SK-N-SH (cell line): ENCODE measurements at regions not wholly inside any gene's neighbourhood (a gene's known extent, or its start where the extent isn't known, plus 50 kb on each side); places are given as distances from the start of the nearest gene placed in this dataset.

Source experiments
- CTCF ChIA-PET: fragments of 300-600, 350-600 bp; formaldehyde crosslinking; extraction: SDS; loops from one replicate; lab custom pipeline; 2021; lab: Yijun Ruan, JAX
- POLR2A ChIA-PET: fragments of 350-600 bp; sonication (Branson Sonifier 250); formaldehyde crosslinking; extraction: SDS; loops from one replicate; lab custom pipeline; 2020; ENCODE audit warnings: antibody characterized with exemption, inconsistent platforms; lab: Yijun Ruan, JAX
- DNase-seq: peaks from one replicate; pipeline ENCODE4 v3.0.0; 2012
- H2AFZ ChIP-seq: fragments of 200-600 bp; sonication (generic); 2 replicates; pipeline ENCODE4 v1.8.1; 2016; ENCODE audit warnings: antibody characterized with exemption, mild to moderate bottlenecking, low read depth
- H3F3A ChIP-seq: fragments of 200-600 bp; sonication (generic); replicated peaks from 2 replicates; pipeline ENCODE3; 2016; ENCODE audit warnings: antibody characterized with exemption, mild to moderate bottlenecking; ENCODE audit not compliant: insufficient read depth
- H3K27ac ChIP-seq, 2 experiments: fragments of 200-500 bp in 1 of 2; fragments of 200-600 bp in 1 of 2; sonication (Bioruptor generic) in 1 of 2; sonication (generic), shearing (Covaris generic) in 1 of 2; 2 replicates each; pipeline versions ENCODE4 v1.5.1 to v1.6.1; 2014 to 2016; ENCODE audit warnings: low read depth in 2 of 2, inconsistent platforms in 1 of 2, low read length in 1 of 2, mild to moderate bottlenecking in 1 of 2, mixed read lengths in 1 of 2
- H3K27me3 ChIP-seq: fragments of 200-600 bp; sonication (generic), shearing (Covaris generic); 2 replicates; pipeline ENCODE4 v1.6.1; 2016; ENCODE audit warnings: mixed run types; ENCODE audit not compliant: insufficient read depth
- H3K36me3 ChIP-seq, 2 experiments: fragments of 200-500 bp in 1 of 2; fragments of 200-600 bp in 1 of 2; sonication (Bioruptor generic) in 1 of 2; sonication (generic) in 1 of 2; replicated peaks in 1 of 2; 2 replicates each; pipeline versions ENCODE3 to v1.5.1; 2014 to 2016; ENCODE audit warnings: low read length in 1 of 2, mild to moderate bottlenecking in 1 of 2; ENCODE audit not compliant: insufficient read depth in 2 of 2, control insufficient read depth in 1 of 2
- H3K4me1 ChIP-seq, 2 experiments: fragments of 200-500 bp in 1 of 2; fragments of 200-600 bp in 1 of 2; sonication (Bioruptor generic) in 1 of 2; sonication (generic), shearing (Covaris generic) in 1 of 2; 2 replicates each; pipeline versions ENCODE4 v1.5.1 to v1.6.1; 2014 to 2016; ENCODE audit warnings: low read depth in 1 of 2, low read length in 1 of 2, mixed run types in 1 of 2; ENCODE audit not compliant: insufficient read depth in 2 of 2, control insufficient read depth in 1 of 2
- H3K4me2 ChIP-seq: fragments of 200-600 bp; sonication (generic), shearing (Covaris generic); 2 replicates; pipeline ENCODE4 v1.6.1; 2017; ENCODE audit warnings: mixed run types
- H3K4me3 ChIP-seq, 2 experiments: fragments of 200-500 bp in 1 of 2; fragments of 200-600 bp in 1 of 2; sonication (Bioruptor generic) in 1 of 2; sonication (generic), shearing (Covaris generic) in 1 of 2; 2 replicates each; pipeline versions ENCODE4 v1.5.1 to v1.8.1; 2014 to 2016; ENCODE audit warnings: low read depth in 2 of 2, inconsistent platforms in 1 of 2, low read length in 1 of 2, mild to moderate bottlenecking in 1 of 2, mixed read lengths in 1 of 2, moderate library complexity in 1 of 2
- H3K79me2 ChIP-seq: fragments of 200-600 bp; sonication (generic); 2 replicates; pipeline ENCODE4 v1.8.1; 2017; ENCODE audit warnings: mild to moderate bottlenecking; ENCODE audit not compliant: insufficient read depth
- H3K9ac ChIP-seq: fragments of 200-600 bp; sonication (generic); 2 replicates; pipeline ENCODE4 v1.6.1; 2017; ENCODE audit warnings: mixed run types
- H3K9me2 ChIP-seq: fragments of 200-600 bp; sonication (generic); 2 replicates; pipeline ENCODE4 v1.6.1; 2017; ENCODE audit warnings: mixed run types
- H3K9me3 ChIP-seq: fragments of 200-600 bp; sonication (generic); 2 replicates; pipeline ENCODE4 v1.6.1; 2017; ENCODE audit warnings: mixed run types, mild to moderate bottlenecking, moderate library complexity
- H4K20me1 ChIP-seq: fragments of 200-600 bp; sonication (generic); 2 replicates; pipeline ENCODE4 v1.6.1; 2017; ENCODE audit warnings: mild to moderate bottlenecking, mixed run types; ENCODE audit not compliant: insufficient read depth
- CHD2 ChIP-seq: fragments of 150-350 bp; IDR thresholded peaks from 2 replicates; pipeline ENCODE4 v1.6.1; 2018; ENCODE audit warnings: low read length; ENCODE audit not compliant: partially characterized antibody
- FOSL2 ChIP-seq: IDR thresholded peaks from 2 replicates; pipeline ENCODE4 v1.4.0; 2012; ENCODE audit warnings: low read depth, mild to moderate bottlenecking, moderate library complexity, borderline replicate concordance
- FOXJ3 ChIP-seq: sonication (generic); formaldehyde crosslinking; IDR thresholded peaks from 2 replicates; pipeline ENCODE4 v1.5.1; 2020; ENCODE audit warnings: mild to moderate bottlenecking, missing genetic modification reagents
- GABPA ChIP-seq: IDR thresholded peaks from 2 replicates; pipeline ENCODE4 v1.4.0; 2012; ENCODE audit warnings: low read depth, mild to moderate bottlenecking
- JUND ChIP-seq: IDR thresholded peaks from 2 replicates; pipeline ENCODE4 v1.4.0; 2012
- MEF2A ChIP-seq: IDR thresholded peaks from 2 replicates; pipeline ENCODE4 v1.4.0; 2012; ENCODE audit warnings: low read depth, borderline replicate concordance
- RAD21 ChIP-seq: IDR thresholded peaks from 2 replicates; pipeline ENCODE4 v1.6.1; 2012; ENCODE audit warnings: mild to moderate bottlenecking, low read length
- RXRA ChIP-seq: IDR thresholded peaks from 2 replicates; pipeline ENCODE4 v1.4.0; 2012; ENCODE audit warnings: low read depth, mild to moderate bottlenecking, borderline replicate concordance
- SMC3 ChIP-seq: IDR thresholded peaks from 2 replicates; pipeline ENCODE4 v1.6.1; 2012; ENCODE audit warnings: low read depth, low read length, improper control_type of control experiment
- TCF12 ChIP-seq: IDR thresholded peaks from 2 replicates; pipeline ENCODE4 v1.4.0; 2012
- WGBS: methylation state at CpG from one replicate; pipeline ENCODE4 v1.1.6; 2017; ENCODE audit warnings: low lambda C conversion rate; 5-methylcytosine and 5-hydroxymethylcytosine counted together
- TF ChIP-seq, protein P1 (sequence below): IDR thresholded peaks from 2 replicates; pipeline ENCODE4 v1.6.1; 2012; ENCODE audit warnings: mild to moderate bottlenecking, low read depth, low read length, moderate library complexity
- TF ChIP-seq, protein P2 (sequence below): IDR thresholded peaks from 2 replicates; pipeline ENCODE4 v1.4.0; 2012; ENCODE audit warnings: low read depth
- TF ChIP-seq, protein P3 (sequence below): IDR thresholded peaks from 2 replicates; pipeline ENCODE4; 2012

DNA sequence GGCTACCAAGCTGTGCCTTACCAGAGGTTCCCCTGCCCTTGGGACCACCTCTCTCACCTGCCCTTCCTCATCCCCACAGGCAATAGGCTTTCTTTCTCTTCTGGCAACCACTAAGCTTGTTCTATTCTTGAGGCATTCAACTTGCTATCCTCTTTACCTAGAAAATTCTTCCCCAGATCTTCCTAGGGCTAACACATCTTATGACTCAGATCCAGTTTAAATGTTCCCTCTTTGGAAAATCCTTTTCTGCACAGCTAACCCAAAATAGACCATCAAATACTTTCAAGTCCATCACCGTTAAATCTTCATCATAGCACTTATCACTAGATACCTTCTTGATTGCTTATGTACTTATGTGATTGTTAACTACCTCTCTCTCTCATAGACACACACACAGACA lies 93.7 kb downstream of the ENC1 start:
- TF ChIP-seq FOXJ3 (CRISPR knock-in tag) (no peak), RAD21 (no peak), GABPA (no peak), FOSL2 (peak; percentile 29; the same call in 1 of the 2 replicates), RXRA (no peak)
- TF ChIP-seq, protein P1, sequence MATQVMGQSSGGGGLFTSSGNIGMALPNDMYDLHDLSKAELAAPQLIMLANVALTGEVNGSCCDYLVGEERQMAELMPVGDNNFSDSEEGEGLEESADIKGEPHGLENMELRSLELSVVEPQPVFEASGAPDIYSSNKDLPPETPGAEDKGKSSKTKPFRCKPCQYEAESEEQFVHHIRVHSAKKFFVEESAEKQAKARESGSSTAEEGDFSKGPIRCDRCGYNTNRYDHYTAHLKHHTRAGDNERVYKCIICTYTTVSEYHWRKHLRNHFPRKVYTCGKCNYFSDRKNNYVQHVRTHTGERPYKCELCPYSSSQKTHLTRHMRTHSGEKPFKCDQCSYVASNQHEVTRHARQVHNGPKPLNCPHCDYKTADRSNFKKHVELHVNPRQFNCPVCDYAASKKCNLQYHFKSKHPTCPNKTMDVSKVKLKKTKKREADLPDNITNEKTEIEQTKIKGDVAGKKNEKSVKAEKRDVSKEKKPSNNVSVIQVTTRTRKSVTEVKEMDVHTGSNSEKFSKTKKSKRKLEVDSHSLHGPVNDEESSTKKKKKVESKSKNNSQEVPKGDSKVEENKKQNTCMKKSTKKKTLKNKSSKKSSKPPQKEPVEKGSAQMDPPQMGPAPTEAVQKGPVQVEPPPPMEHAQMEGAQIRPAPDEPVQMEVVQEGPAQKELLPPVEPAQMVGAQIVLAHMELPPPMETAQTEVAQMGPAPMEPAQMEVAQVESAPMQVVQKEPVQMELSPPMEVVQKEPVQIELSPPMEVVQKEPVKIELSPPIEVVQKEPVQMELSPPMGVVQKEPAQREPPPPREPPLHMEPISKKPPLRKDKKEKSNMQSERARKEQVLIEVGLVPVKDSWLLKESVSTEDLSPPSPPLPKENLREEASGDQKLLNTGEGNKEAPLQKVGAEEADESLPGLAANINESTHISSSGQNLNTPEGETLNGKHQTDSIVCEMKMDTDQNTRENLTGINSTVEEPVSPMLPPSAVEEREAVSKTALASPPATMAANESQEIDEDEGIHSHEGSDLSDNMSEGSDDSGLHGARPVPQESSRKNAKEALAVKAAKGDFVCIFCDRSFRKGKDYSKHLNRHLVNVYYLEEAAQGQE: no peak
- TF ChIP-seq, all 33 proteins: peak for 1
- H3K27ac ChIP-seq: no peak overlapping the region
- H3K79me2 ChIP-seq: no peaks in the 10 kb centered on the region
- ChIA-PET POLR2A (interaction anchor here (0.7 kb wide), 1 partner anchor 80 kb away, joined by 3 read pairs; no protein-coding TSS in a partner anchor), CTCF (interaction anchor here (1.4 kb wide), 1 partner anchor 95 kb away, joined by 3 read pairs; no protein-coding TSS in a partner anchor)
- DNase-seq: no peak
- no peak overlapping the region for H3K9ac ChIP-seq
- 70% methylated on average over 1 of the region's 1 CpG for WGBS
- H3K4me2 ChIP-seq: no peak overlapping the region
- H3K9me2 ChIP-seq: no peaks in the 10 kb centered on the region
- peaks cover 9 to 28% of the 10 kb centered on the region in 2 experiments; a peak in 2 of 4 replicates for H3K4me1 ChIP-seq
- H4K20me1 ChIP-seq: no peaks in the 10 kb centered on the region
- H3K27me3 ChIP-seq: no peaks in the 10 kb centered on the region
- H3K36me3 ChIP-seq: no peaks in the 10 kb centered on the region
- peaks cover 26% of the 10 kb centered on the region for H3F3A ChIP-seq
- no peak overlapping the region for H3K4me3 ChIP-seq
- no peak overlapping the region for H2AFZ ChIP-seq
- H3K9me3 ChIP-seq: no peaks in the 10 kb centered on the region

DNA sequence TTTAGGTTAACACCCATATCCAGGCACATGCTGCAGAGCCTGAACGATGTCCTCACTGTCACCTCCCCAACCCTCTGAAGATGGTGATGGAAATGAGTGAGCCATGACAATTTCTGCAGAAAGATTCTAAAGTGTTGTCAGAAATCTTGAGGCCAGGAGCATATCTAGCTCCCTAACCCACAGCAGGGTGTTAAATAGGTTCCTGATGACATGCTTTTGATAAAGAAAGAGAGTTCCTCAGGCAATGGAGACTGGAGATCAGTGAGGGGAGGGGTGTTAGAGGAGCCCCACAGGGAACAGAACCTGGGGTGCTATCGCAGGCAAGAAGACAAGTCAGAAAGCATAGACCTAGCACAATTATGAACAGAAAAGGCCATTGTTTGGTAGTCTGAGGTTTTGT lies 95.7 kb downstream of the ENC1 start:
- Histone ChIP-seq H3K4me1 (peaks cover 13 to 40% of the 10 kb centered on the region in 2 experiments; a peak in 3 of 4 replicates), H3K9ac (no peak overlapping the region), H3K27ac (peak overlapping the region in 1 of 2 experiments; percentile 95; a peak in 3 of 4 replicates), H3K79me2 (no peaks in the 10 kb centered on the region), H3K27me3 (no peaks in the 10 kb centered on the region), H4K20me1 (no peaks in the 10 kb centered on the region), H2AFZ (peak overlapping the region; percentile 60; the same call in 1 of the 2 replicates), H3K36me3 (no peaks in the 10 kb centered on the region), H3K4me3 (no peak overlapping the region), H3K4me2 (no peak overlapping the region), H3K9me3 (no peaks in the 10 kb centered on the region), H3F3A (peaks cover 26% of the 10 kb centered on the region), H3K9me2 (no peaks in the 10 kb centered on the region)
- TF ChIP-seq, protein P2, sequence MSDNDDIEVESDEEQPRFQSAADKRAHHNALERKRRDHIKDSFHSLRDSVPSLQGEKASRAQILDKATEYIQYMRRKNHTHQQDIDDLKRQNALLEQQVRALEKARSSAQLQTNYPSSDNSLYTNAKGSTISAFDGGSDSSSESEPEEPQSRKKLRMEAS: no peak
- TF ChIP-seq SMC3: no peak
- TF ChIP-seq RXRA: no peak
- TF ChIP-seq GABPA: no peak
- no peak for TF ChIP-seq JUND
- no peak for TF ChIP-seq CHD2
- no peak for TF ChIP-seq RAD21
- no peak for TF ChIP-seq MEF2A
- TF ChIP-seq, protein P3, sequence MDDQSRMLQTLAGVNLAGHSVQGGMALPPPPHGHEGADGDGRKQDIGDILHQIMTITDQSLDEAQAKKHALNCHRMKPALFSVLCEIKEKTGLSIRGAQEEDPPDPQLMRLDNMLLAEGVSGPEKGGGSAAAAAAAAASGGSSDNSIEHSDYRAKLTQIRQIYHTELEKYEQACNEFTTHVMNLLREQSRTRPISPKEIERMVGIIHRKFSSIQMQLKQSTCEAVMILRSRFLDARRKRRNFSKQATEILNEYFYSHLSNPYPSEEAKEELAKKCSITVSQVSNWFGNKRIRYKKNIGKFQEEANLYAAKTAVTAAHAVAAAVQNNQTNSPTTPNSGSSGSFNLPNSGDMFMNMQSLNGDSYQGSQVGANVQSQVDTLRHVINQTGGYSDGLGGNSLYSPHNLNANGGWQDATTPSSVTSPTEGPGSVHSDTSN: no peak
- no peak for TF ChIP-seq TCF12
- ChIA-PET POLR2A (no interaction called here), CTCF (no interaction called here)
- DNase-seq: no peak
- 98% methylated on average over 2 of the region's 2 CpGs for WGBS
